ENCODE measurements at regions not wholly inside any gene's neighbourhood (a gene's known extent, or its start where the extent isn't known, plus 50 kb on each side); places are given as distances from the start of the nearest gene placed in this dataset.
A peak's percentile ranks its signal among the peaks of the same experiment; 100 is the strongest.
"Not testable (repeated sequence)": the region's sequence is repeated elsewhere in the genome, so short reads cannot be mapped to it uniquely, and the experiment has no call there.

GRCh38 chr6:125415913-125416312 lies 114.1 kb upstream of the HDDC2 start:
- no peak for DNase-seq (ENCODE audit: extremely low read depth in 1 of 11, low read depth in 9 of 11, low spot score in 4 of 11)

- peak in 1 of 11 donors; percentile 21 for DNase-seq (ENCODE audit: extremely low read depth in 1 of 11, low read depth in 9 of 11, low spot score in 4 of 11)
Observed at GRCh38 chr6:125421836-125422235, 120.1 kb upstream of the HDDC2 start.

GRCh38 chr6:125423047-125423446 lies 121.3 kb upstream of the HDDC2 start:
- DNase-seq (ENCODE audit: extremely low read depth in 1 of 11, low read depth in 9 of 11, low spot score in 4 of 11), result no peak

- no peak for DNase-seq (ENCODE audit: extremely low read depth in 1 of 11, low read depth in 9 of 11, low spot score in 4 of 11)
Observed at GRCh38 chr6:125431971-125432370, 130.2 kb upstream of the HDDC2 start.

GRCh38 chr6:125432963-125433362 lies 131.2 kb upstream of the HDDC2 start:
- no peak for DNase-seq (ENCODE audit: extremely low read depth in 1 of 11, low read depth in 9 of 11, low spot score in 4 of 11)

- no peak for DNase-seq (ENCODE audit: extremely low read depth in 1 of 11, low read depth in 9 of 11, low spot score in 4 of 11)
Observed at GRCh38 chr6:125434760-125435159, 133.0 kb upstream of the HDDC2 start.

- DNase-seq (ENCODE audit: extremely low read depth in 1 of 11, low read depth in 9 of 11, low spot score in 4 of 11), result no peak
Observed at GRCh38 chr6:125439512-125439911, 137.7 kb upstream of the HDDC2 start.

GRCh38 chr6:125444006-125444923 lies 142.5 kb upstream of the HDDC2 start:
- peak in 3 of 11 donors; percentile 12 to 29 (median 17) for DNase-seq (ENCODE audit: extremely low read depth in 1 of 11, low read depth in 9 of 11, low spot score in 4 of 11)

GRCh38 chr6:125445054-125445453 lies 143.3 kb upstream of the HDDC2 start:
- DNase-seq (ENCODE audit: extremely low read depth in 1 of 11, low read depth in 9 of 11, low spot score in 4 of 11), result no peak

GRCh38 chr6:125446011-125446410 lies 144.2 kb upstream of the HDDC2 start:
- no peak for DNase-seq (ENCODE audit: extremely low read depth in 1 of 11, low read depth in 9 of 11, low spot score in 4 of 11)

- no peak for DNase-seq (ENCODE audit: extremely low read depth in 1 of 11, low read depth in 9 of 11, low spot score in 4 of 11)
Observed at GRCh38 chr6:125451750-125452149, 150.0 kb upstream of the HDDC2 start.

GRCh38 chr6:125453516-125453915 lies 151.7 kb upstream of the HDDC2 start:
- no peak for DNase-seq (ENCODE audit: extremely low read depth in 1 of 11, low read depth in 9 of 11, low spot score in 4 of 11)

- DNase-seq (ENCODE audit: extremely low read depth in 1 of 11, low read depth in 9 of 11, low spot score in 4 of 11), result no peak
Observed at GRCh38 chr6:125454351-125454750, 152.6 kb upstream of the HDDC2 start.

- not testable (repeated sequence) for DNase-seq (ENCODE audit: extremely low read depth in 1 of 11, low read depth in 9 of 11, low spot score in 4 of 11)
Observed at GRCh38 chr6:125458493-125458892, 156.7 kb upstream of the HDDC2 start.

GRCh38 chr6:125465332-125465731 lies 163.6 kb upstream of the HDDC2 start:
- not testable (repeated sequence) for DNase-seq (ENCODE audit: extremely low read depth in 1 of 11, low read depth in 9 of 11, low spot score in 4 of 11)

- no peak for DNase-seq (ENCODE audit: extremely low read depth in 1 of 11, low read depth in 9 of 11, low spot score in 4 of 11)
Observed at GRCh38 chr6:125469915-125470314, 168.1 kb upstream of the HDDC2 start.

- DNase-seq (ENCODE audit: extremely low read depth in 1 of 11, low read depth in 9 of 11, low spot score in 4 of 11), result no peak
Observed at GRCh38 chr6:125471667-125472066, 169.9 kb upstream of the HDDC2 start.

- no peak for DNase-seq (ENCODE audit: extremely low read depth in 1 of 11, low read depth in 9 of 11, low spot score in 4 of 11)
Observed at GRCh38 chr6:125474061-125474460, 172.3 kb upstream of the HDDC2 start.

- no peak for DNase-seq (ENCODE audit: extremely low read depth in 1 of 11, low read depth in 9 of 11, low spot score in 4 of 11)
Observed at GRCh38 chr6:125477156-125477555, 175.4 kb upstream of the HDDC2 start.

- no peak for DNase-seq (ENCODE audit: extremely low read depth in 1 of 11, low read depth in 9 of 11, low spot score in 4 of 11)
Observed at GRCh38 chr6:125477844-125478243, 176.1 kb upstream of the HDDC2 start.

- no peak for DNase-seq (ENCODE audit: extremely low read depth in 1 of 11, low read depth in 9 of 11, low spot score in 4 of 11)
Observed at GRCh38 chr6:125480146-125480545, 178.4 kb upstream of the HDDC2 start.

Measured in renal cortex interstitium (tissue), 11 donors.